Smooth muscle cell (in vitro differentiated cells): ENCODE measurements at regions not wholly inside any gene's neighbourhood (a gene's known extent, or its start where the extent isn't known, plus 50 kb on each side); places are given as distances from the start of the nearest gene placed in this dataset.

Experiments used
- DNase-seq: peaks from one replicate; lab custom pipeline; 2025; ENCODE audit not compliant: unreplicated experiment; lab: John Stamatoyannopoulos, UW
- H2AFZ ChIP-seq: fragments of 200-600 bp; sonication (generic); 2 replicates; pipeline ENCODE4 v1.6.0; 2016; ENCODE audit warnings: antibody characterized with exemption, low read depth, mild to moderate bottlenecking
- H3F3A ChIP-seq: fragments of 200-600 bp; sonication (generic); 2 replicates; pipeline ENCODE4 v1.6.0; 2017; ENCODE audit warnings: antibody characterized with exemption, low read depth
- H3K27ac ChIP-seq: fragments of 200-600 bp; sonication (generic); 2 replicates; pipeline ENCODE4 v1.5.1; 2016; ENCODE audit warnings: low read depth, mild to moderate bottlenecking
- H3K27me3 ChIP-seq: fragments of 200-600 bp; sonication (generic); 2 replicates; pipeline ENCODE4 v1.6.1; 2016; ENCODE audit warnings: low read depth, mild to moderate bottlenecking
- H3K36me3 ChIP-seq: fragments of 200-600 bp; sonication (generic); 2 replicates; pipeline ENCODE4 v1.5.1; 2016; ENCODE audit warnings: low read depth
- H3K4me1 ChIP-seq: fragments of 200-600 bp; sonication (generic); 2 replicates; pipeline ENCODE4 v1.5.1; 2016; ENCODE audit warnings: low read depth
- H3K4me2 ChIP-seq: fragments of 200-600 bp; sonication (generic); 2 replicates; pipeline ENCODE4 v1.6.0; 2016; ENCODE audit warnings: mild to moderate bottlenecking
- H3K4me3 ChIP-seq: fragments of 200-600 bp; sonication (generic); 2 replicates; pipeline ENCODE4 v1.5.1; 2016; ENCODE audit warnings: mild to moderate bottlenecking
- H3K79me2 ChIP-seq: fragments of 200-600 bp; sonication (generic); 2 replicates; pipeline ENCODE4 v1.6.0; 2016; ENCODE audit warnings: low read depth, mild to moderate bottlenecking
- H3K9ac ChIP-seq: fragments of 200-600 bp; sonication (generic); 2 replicates; pipeline ENCODE4 v1.6.0; 2016; ENCODE audit warnings: low read depth
- H3K9me3 ChIP-seq: fragments of 200-600 bp; sonication (generic); replicated peaks from 2 replicates; pipeline ENCODE4 v1.5.1; 2016; ENCODE audit warnings: low read depth
- H4K20me1 ChIP-seq: fragments of 200-600 bp; sonication (generic); 2 replicates; pipeline ENCODE4 v1.6.0; 2016; ENCODE audit warnings: low read depth
- CTCF ChIP-seq: fragments of 200-600 bp; sonication (generic); IDR thresholded peaks from 2 replicates; pipeline ENCODE4 v1.5.1; 2017; ENCODE audit warnings: borderline replicate concordance, mild to moderate bottlenecking, antibody characterized with exemption; ENCODE audit not compliant: insufficient read depth, poor library complexity, severe bottlenecking
- WGBS: methylation state at CpG from one replicate; pipeline ENCODE4 v1.1.7; 2016; ENCODE audit warnings: low lambda C conversion rate; 5-methylcytosine and 5-hydroxymethylcytosine counted together

- H3K79me2 ChIP-seq = no peaks in the 10 kb centered on the region
- H3K36me3 ChIP-seq = no peaks in the 10 kb centered on the region
- no peaks in the 10 kb centered on the region for H3K4me1 ChIP-seq
- no peak overlapping the region for H2AFZ ChIP-seq
- H3K27me3 ChIP-seq = no peaks in the 10 kb centered on the region
- no peaks in the 10 kb centered on the region for H3F3A ChIP-seq
- no peak overlapping the region for H3K4me3 ChIP-seq
- H3K9ac ChIP-seq = no peak overlapping the region
- 88% methylated on average over 1 of the region's 1 CpG for WGBS
- no peak overlapping the region for H3K27ac ChIP-seq
- no peak overlapping the region for H3K4me2 ChIP-seq
- H3K9me3 ChIP-seq = no peaks in the 10 kb centered on the region
- no peak for TF ChIP-seq CTCF
- H4K20me1 ChIP-seq = no peaks in the 10 kb centered on the region
- no peak for DNase-seq
Observed at GRCh38 chr13:73492811-73493210, 434.0 kb downstream of the KLF5 start.

- H3K79me2 ChIP-seq = no peaks in the 10 kb centered on the region
- H4K20me1 ChIP-seq = no peaks in the 10 kb centered on the region
- no peak for TF ChIP-seq CTCF
- H3K27ac ChIP-seq = no peak overlapping the region
- DNase-seq = no peak
- H3K4me2 ChIP-seq = no peak overlapping the region
- no peak overlapping the region for H3K4me3 ChIP-seq
- H3K36me3 ChIP-seq = no peaks in the 10 kb centered on the region
- no peaks in the 10 kb centered on the region for H3K4me1 ChIP-seq
- WGBS = 77% methylated on average over 1 of the region's 1 CpG
- no peaks in the 10 kb centered on the region for H3F3A ChIP-seq
- no peak overlapping the region for H2AFZ ChIP-seq
- no peaks in the 10 kb centered on the region for H3K9me3 ChIP-seq
- H3K9ac ChIP-seq = no peak overlapping the region
- H3K27me3 ChIP-seq = no peaks in the 10 kb centered on the region
Observed at GRCh38 chr13:73482556-73482955, 423.8 kb downstream of the KLF5 start.

GRCh38 chr13:73481886-73482445 lies 423.2 kb downstream of the KLF5 start:
- Histone ChIP-seq H3F3A (no peaks in the 10 kb centered on the region), H3K4me1 (no peaks in the 10 kb centered on the region), H3K27ac (no peak overlapping the region), H3K9ac (no peak overlapping the region), H3K4me3 (no peak overlapping the region), H3K4me2 (no peak overlapping the region), H4K20me1 (no peaks in the 10 kb centered on the region), H3K9me3 (no peaks in the 10 kb centered on the region), H2AFZ (no peak overlapping the region), H3K36me3 (no peaks in the 10 kb centered on the region), H3K27me3 (no peaks in the 10 kb centered on the region), H3K79me2 (no peaks in the 10 kb centered on the region)
- no peak for DNase-seq
- no peak for TF ChIP-seq CTCF
- WGBS = 88% methylated on average over 6 of the region's 6 CpGs

GRCh38 chr13:73480779-73481559 lies 422.2 kb downstream of the KLF5 start:
- no peak overlapping the region for H3K4me3 ChIP-seq
- no peaks in the 10 kb centered on the region for H3K4me1 ChIP-seq
- DNase-seq = no peak
- no peak overlapping the region for H3K27ac ChIP-seq
- H3K4me2 ChIP-seq = no peak overlapping the region
- no peaks in the 10 kb centered on the region for H3K79me2 ChIP-seq
- TF ChIP-seq CTCF = no peak
- no peaks in the 10 kb centered on the region for H4K20me1 ChIP-seq
- WGBS = 87% methylated on average over 2 of the region's 2 CpGs
- no peaks in the 10 kb centered on the region for H3F3A ChIP-seq
- H3K27me3 ChIP-seq = no peaks in the 10 kb centered on the region
- no peaks in the 10 kb centered on the region for H3K9me3 ChIP-seq
- H2AFZ ChIP-seq = no peak overlapping the region
- no peak overlapping the region for H3K9ac ChIP-seq
- H3K36me3 ChIP-seq = no peaks in the 10 kb centered on the region
